H9 (cell line): ENCODE measurements at regions not wholly inside any gene's neighbourhood (a gene's known extent, or its start where the extent isn't known, plus 50 kb on each side); places are given as distances from the start of the nearest gene placed in this dataset.
A peak's percentile ranks its signal among the peaks of the same experiment; 100 is the strongest.

Experiments used
- DNase-seq: peaks from one replicate; pipeline ENCODE4 v3.0.0-alpha.2; 2017
- H2AFZ ChIP-seq: one replicate; pipeline ENCODE4 v1.6.1; 2013; ENCODE audit warnings: mild to moderate bottlenecking, low read length, control low read depth, moderate library complexity
- H2AK5ac ChIP-seq: 2 replicates; pipeline ENCODE4 v1.6.1; 2013; ENCODE audit warnings: low read length, control low read depth, mixed read lengths; ENCODE audit not compliant: insufficient read length
- H2BK120ac ChIP-seq: one replicate; pipeline ENCODE4 v1.6.1; 2013; ENCODE audit warnings: low read depth, mild to moderate bottlenecking, low read length, control low read depth, inconsistent platforms; ENCODE audit not compliant: poor library complexity, severe bottlenecking
- H2BK12ac ChIP-seq: 2 replicates; pipeline ENCODE4 v1.6.1; 2013; ENCODE audit warnings: low read length, control low read depth, mixed read lengths, low read depth; ENCODE audit not compliant: insufficient read length
- H2BK15ac ChIP-seq: 2 replicates; pipeline ENCODE4 v1.6.1; 2013; ENCODE audit warnings: low read depth, low read length, control low read depth
- H2BK20ac ChIP-seq: one replicate; pipeline ENCODE4 v1.6.1; 2013; ENCODE audit warnings: low read depth, mild to moderate bottlenecking, low read length, control low read depth, inconsistent platforms; ENCODE audit not compliant: poor library complexity, severe bottlenecking
- H2BK5ac ChIP-seq: 2 replicates; pipeline ENCODE4 v1.6.1; 2013; ENCODE audit warnings: low read length, control low read depth, mixed read lengths; ENCODE audit not compliant: insufficient read length
- H3K14ac ChIP-seq: 2 replicates; pipeline ENCODE4 v1.6.1; 2013; ENCODE audit warnings: low read length, control low read depth; ENCODE audit not compliant: insufficient read depth
- H3K18ac ChIP-seq: 2 replicates; pipeline ENCODE4 v1.6.1; 2013; ENCODE audit warnings: low read depth, mild to moderate bottlenecking, mixed read lengths, low read length, control low read depth; ENCODE audit not compliant: insufficient read length
- H3K23ac ChIP-seq: 2 replicates; pipeline ENCODE4 v1.6.1; 2013; ENCODE audit warnings: low read length, control low read depth, mixed read lengths, low read depth; ENCODE audit not compliant: insufficient read length
- H3K23me2 ChIP-seq: 2 replicates; pipeline ENCODE4 v1.6.1; 2013; ENCODE audit warnings: low read depth, mild to moderate bottlenecking, mixed read lengths, low read length, control low read depth; ENCODE audit not compliant: insufficient read length, poor library complexity, severe bottlenecking
- H3K27ac ChIP-seq: 2 replicates; pipeline ENCODE4 v1.5.1; 2013; ENCODE audit warnings: low read length, control low read depth, mixed read lengths, low read depth; ENCODE audit not compliant: insufficient read length
- H3K27me3 ChIP-seq: 2 replicates; pipeline ENCODE4 v1.6.1; 2013; ENCODE audit warnings: low read length, control low read depth, inconsistent platforms; ENCODE audit not compliant: insufficient read depth
- H3K4ac ChIP-seq: 2 replicates; pipeline ENCODE4 v1.6.1; 2013; ENCODE audit warnings: low read depth, mild to moderate bottlenecking, control low read depth, inconsistent platforms, low read length, moderate library complexity
- H3K4me1 ChIP-seq: 2 replicates; pipeline ENCODE4 v1.6.1; 2013; ENCODE audit warnings: low read length, control low read depth, inconsistent platforms; ENCODE audit not compliant: insufficient read depth
- H3K4me2 ChIP-seq: 2 replicates; pipeline ENCODE4 v1.6.1; 2013; ENCODE audit warnings: low read length, control low read depth, mixed read lengths; ENCODE audit not compliant: insufficient read length, insufficient read depth
- H3K56ac ChIP-seq: 2 replicates; pipeline ENCODE4 v1.6.1; 2013; ENCODE audit warnings: low read depth, mild to moderate bottlenecking, mixed read lengths, low read length, control low read depth; ENCODE audit not compliant: insufficient read length
- H3K79me1 ChIP-seq: 2 replicates; pipeline ENCODE4 v1.6.1; 2013; ENCODE audit warnings: low read depth, mild to moderate bottlenecking, moderate library complexity, low read length, control low read depth, inconsistent platforms; ENCODE audit not compliant: insufficient read depth, poor library complexity, severe bottlenecking
- H3K79me2 ChIP-seq: 2 replicates; pipeline ENCODE4 v1.6.1; 2013; ENCODE audit warnings: low read length, control low read depth, inconsistent platforms; ENCODE audit not compliant: insufficient read depth
- H3K9ac ChIP-seq: 2 replicates; pipeline ENCODE4 v1.6.1; 2013; ENCODE audit warnings: low read length, control low read depth, mixed read lengths; ENCODE audit not compliant: insufficient read length; ENCODE audit errors: extremely low read depth
- H3K9me3 ChIP-seq: one replicate; pipeline ENCODE4 v1.6.1; 2013; ENCODE audit warnings: low read depth, low read length, inconsistent platforms; ENCODE audit not compliant: control insufficient read depth
- H3T11ph ChIP-seq: one replicate; pipeline ENCODE4 v1.6.1; 2013; ENCODE audit warnings: mild to moderate bottlenecking, low read length, control low read depth, inconsistent platforms
- H4K20me1 ChIP-seq: one replicate; pipeline ENCODE4 v1.6.1; 2013; ENCODE audit not compliant: control insufficient read depth, insufficient read length, insufficient read depth
- H4K5ac ChIP-seq: 2 replicates; pipeline ENCODE4 v1.6.1; 2013; ENCODE audit warnings: low read depth, mild to moderate bottlenecking, mixed read lengths, low read length, control low read depth; ENCODE audit not compliant: insufficient read length
- H4K8ac ChIP-seq: replicated peaks from 2 replicates; pipeline ENCODE4 v1.6.1; 2013; ENCODE audit warnings: low read length, control low read depth, mixed read lengths, low read depth; ENCODE audit not compliant: insufficient read length
- H4K91ac ChIP-seq: 2 replicates; pipeline ENCODE4 v1.6.1; 2013; ENCODE audit warnings: low read depth, mild to moderate bottlenecking, moderate library complexity, mixed read lengths, low read length, control low read depth; ENCODE audit not compliant: insufficient read length
- H3K27ac Mint-ChIP-seq, 3 experiments: 2 replicates in 2 of 3; 3 replicates in 1 of 3; pipeline ENCODE4 v1.8.0; 2020 to 2021; ENCODE audit warnings: mixed read lengths in 3 of 3, mild to moderate bottlenecking in 1 of 3, moderate library complexity in 1 of 3
- H3K27me3 Mint-ChIP-seq: 2 replicates; pipeline ENCODE4 v1.8.0; 2021; ENCODE audit warnings: low read depth, mild to moderate bottlenecking, moderate library complexity, mixed read lengths
- H3K36me3 Mint-ChIP-seq, 3 experiments: 2 replicates in 2 of 3; 3 replicates in 1 of 3; pipeline ENCODE4 v1.8.0; 2020 to 2021; ENCODE audit warnings: low read depth in 3 of 3, mixed read lengths in 3 of 3; ENCODE audit not compliant: insufficient read depth in 1 of 3
- H3K4me1 Mint-ChIP-seq, 2 experiments: 2 replicates each; pipeline ENCODE4 v1.8.0; 2020; ENCODE audit warnings: mixed read lengths in 2 of 2
- H3K4me3 Mint-ChIP-seq, 2 experiments: 2 replicates in 1 of 2; 3 replicates in 1 of 2; pipeline ENCODE4 v1.8.0; 2020 to 2021; ENCODE audit warnings: mild to moderate bottlenecking in 2 of 2, mixed read lengths in 2 of 2, moderate library complexity in 1 of 2
- H3K9me3 Mint-ChIP-seq, 2 experiments: 2 replicates in 1 of 2; 3 replicates in 1 of 2; pipeline ENCODE4 v1.8.0; 2020; ENCODE audit warnings: mild to moderate bottlenecking in 2 of 2, mixed read lengths in 2 of 2, moderate library complexity in 1 of 2
- CTCF ChIP-seq: fragments of 200-600 bp; sonication (generic); conservative IDR thresholded peaks from 3 replicates; pipeline ENCODE4 v1.8.0; 2021; ENCODE audit warnings: antibody characterized with exemption, mild to moderate bottlenecking
- WGBS: extraction: QIAGEN DNeasy Blood & Tissue Kit; methylation state at CpG from one replicate; pipeline ENCODE4 v1.1.7; 2013; ENCODE audit warnings: missing lambda C conversion rate, low lambda C conversion rate, mixed read lengths; ENCODE audit not compliant: insufficient read length; ENCODE audit errors: extremely low coverage; 5-methylcytosine and 5-hydroxymethylcytosine counted together

GRCh38 chr18:4524096-4524495 lies 69.0 kb upstream of the DLGAP1 start:
- no CpG with 5 or more reads among the region's 4 CpGs for WGBS
- no peak for DNase-seq
- Histone ChIP-seq H2BK5ac (no peak overlapping the region), H3K9ac (no peak overlapping the region), H3K23ac (no peak overlapping the region), H3K4me2 (no peak overlapping the region), H2BK12ac (no peak overlapping the region), H3K79me1 (no peaks in the 10 kb centered on the region), H2BK15ac (no peak overlapping the region), H2AK5ac (no peak overlapping the region), H3K56ac (no peak overlapping the region), H3K4ac (no peak overlapping the region), H4K5ac (no peak overlapping the region), H3K4me1 (no peaks in the 10 kb centered on the region), H3K9me3 (no peaks in the 10 kb centered on the region), H4K91ac (no peak overlapping the region), H4K20me1 (no peaks in the 10 kb centered on the region), H3T11ph (no peak overlapping the region), H3K23me2 (no peaks in the 10 kb centered on the region), H3K18ac (no peak overlapping the region), H3K14ac (no peak overlapping the region), H3K79me2 (no peaks in the 10 kb centered on the region), H2AFZ (no peak overlapping the region), H2BK20ac (no peak overlapping the region), H2BK120ac (no peak overlapping the region), H3K27ac (no peak overlapping the region), H4K8ac (no peak overlapping the region), H3K27me3 (no peaks in the 10 kb centered on the region)
- H3K36me3 Mint-ChIP-seq: no peaks in the 10 kb centered on the region; a peak in 1 of 7 replicates
- peak; percentile 58 for TF ChIP-seq CTCF
- H3K27ac Mint-ChIP-seq: no peak overlapping the region
- H3K4me3 Mint-ChIP-seq: no peak overlapping the region
- H3K4me1 Mint-ChIP-seq: peaks cover 6 to 7% of the 10 kb centered on the region in 2 experiments
- H3K27me3 Mint-ChIP-seq: no peaks in the 10 kb centered on the region
- peaks cover 0 to 3% of the 10 kb centered on the region in 2 experiments; a peak in 2 of 5 replicates for H3K9me3 Mint-ChIP-seq
